ENCODE measurements at regions not wholly inside any gene's neighbourhood (a gene's known extent, or its start where the extent isn't known, plus 50 kb on each side); places are given as distances from the start of the nearest gene placed in this dataset.

GRCh38 chr1:106194206-106194605 is 862.3 kb upstream of the PRMT6 start:
- no peak for FAIRE-seq

GRCh38 chr1:106200711-106201110 is 855.8 kb upstream of the PRMT6 start:
- no peak for FAIRE-seq

GRCh38 chr1:106207185-106207584 is 849.3 kb upstream of the PRMT6 start:
- FAIRE-seq, result no peak

GRCh38 chr1:106217765-106218164 is 838.7 kb upstream of the PRMT6 start:
- FAIRE-seq, result no peak

GRCh38 chr1:106222403-106222802 is 834.1 kb upstream of the PRMT6 start:
- no peak for FAIRE-seq

- FAIRE-seq, result no peak
These were observed 833.3 kb upstream of the PRMT6 start for GRCh38 chr1:106223213-106223612.

GRCh38 chr1:106224426-106224825 is 832.0 kb upstream of the PRMT6 start:
- no peak for FAIRE-seq

- no peak for FAIRE-seq
These were observed 831.1 kb upstream of the PRMT6 start for GRCh38 chr1:106225403-106225802.

GRCh38 chr1:106226550-106226949 is 829.9 kb upstream of the PRMT6 start:
- FAIRE-seq, result no peak

- no peak for FAIRE-seq
These were observed 824.3 kb upstream of the PRMT6 start for GRCh38 chr1:106232128-106232527.

GRCh38 chr1:106233511-106233910 is 823.0 kb upstream of the PRMT6 start:
- no peak for FAIRE-seq

GRCh38 chr1:106249365-106249764 is 807.1 kb upstream of the PRMT6 start:
- FAIRE-seq, result no peak

GRCh38 chr1:106249810-106250209 is 806.7 kb upstream of the PRMT6 start:
- no peak for FAIRE-seq

- FAIRE-seq, result no peak
These were observed 801.7 kb upstream of the PRMT6 start for GRCh38 chr1:106254748-106255147.

- no peak for FAIRE-seq
These were observed 789.7 kb upstream of the PRMT6 start for GRCh38 chr1:106266786-106267185.

GRCh38 chr1:106268070-106268469 is 788.4 kb upstream of the PRMT6 start:
- FAIRE-seq, result no peak

GRCh38 chr1:106276871-106277270 is 779.6 kb upstream of the PRMT6 start:
- FAIRE-seq, result no peak

- FAIRE-seq, result no peak
These were observed 778.7 kb upstream of the PRMT6 start for GRCh38 chr1:106277786-106278185.

- no peak for FAIRE-seq
These were observed 777.8 kb upstream of the PRMT6 start for GRCh38 chr1:106278716-106279115.

- no peak for FAIRE-seq
These were observed 767.1 kb upstream of the PRMT6 start for GRCh38 chr1:106289265-106289928.

GRCh38 chr1:106290805-106291501 is 765.5 kb upstream of the PRMT6 start:
- no peak for FAIRE-seq

- FAIRE-seq, result no peak
These were observed 764.3 kb upstream of the PRMT6 start for GRCh38 chr1:106292130-106292529.

GRCh38 chr1:106296431-106296830 is 760.0 kb upstream of the PRMT6 start:
- FAIRE-seq, result no peak

GRCh38 chr1:106304106-106304505 is 752.4 kb upstream of the PRMT6 start:
- no peak for FAIRE-seq

- FAIRE-seq, result no peak
These were observed 736.9 kb upstream of the PRMT6 start for GRCh38 chr1:106319612-106320011.
